ENCODE measurements at regions not wholly inside any gene's neighbourhood (a gene's known extent, or its start where the extent isn't known, plus 50 kb on each side); places are given as distances from the start of the nearest gene placed in this dataset.
"Not testable (repeated sequence)": the region's sequence is repeated elsewhere in the genome, so short reads cannot be mapped to it uniquely, and the experiment has no call there.

DNA sequence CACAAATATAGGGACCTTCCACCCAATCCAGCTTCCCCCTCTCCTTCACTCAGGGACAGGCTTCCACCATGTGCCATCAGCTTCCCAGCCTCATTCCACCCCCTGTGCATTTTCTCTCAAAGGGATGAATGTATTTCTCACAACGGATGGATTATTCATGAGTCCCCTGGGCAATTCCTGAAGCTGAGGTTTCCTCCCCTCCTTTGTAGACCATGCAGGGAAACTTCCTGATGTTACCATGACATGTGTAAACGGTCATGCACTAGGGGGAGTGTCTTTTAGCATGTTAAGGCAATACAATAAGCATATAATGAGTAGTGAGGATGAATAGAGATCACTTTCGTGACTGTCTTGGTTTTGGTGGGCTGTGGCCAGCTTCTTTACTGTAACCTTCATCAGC, 706.8 kb downstream of the TMEM121 start:
- not testable (repeated sequence) for DNase-seq

DNA sequence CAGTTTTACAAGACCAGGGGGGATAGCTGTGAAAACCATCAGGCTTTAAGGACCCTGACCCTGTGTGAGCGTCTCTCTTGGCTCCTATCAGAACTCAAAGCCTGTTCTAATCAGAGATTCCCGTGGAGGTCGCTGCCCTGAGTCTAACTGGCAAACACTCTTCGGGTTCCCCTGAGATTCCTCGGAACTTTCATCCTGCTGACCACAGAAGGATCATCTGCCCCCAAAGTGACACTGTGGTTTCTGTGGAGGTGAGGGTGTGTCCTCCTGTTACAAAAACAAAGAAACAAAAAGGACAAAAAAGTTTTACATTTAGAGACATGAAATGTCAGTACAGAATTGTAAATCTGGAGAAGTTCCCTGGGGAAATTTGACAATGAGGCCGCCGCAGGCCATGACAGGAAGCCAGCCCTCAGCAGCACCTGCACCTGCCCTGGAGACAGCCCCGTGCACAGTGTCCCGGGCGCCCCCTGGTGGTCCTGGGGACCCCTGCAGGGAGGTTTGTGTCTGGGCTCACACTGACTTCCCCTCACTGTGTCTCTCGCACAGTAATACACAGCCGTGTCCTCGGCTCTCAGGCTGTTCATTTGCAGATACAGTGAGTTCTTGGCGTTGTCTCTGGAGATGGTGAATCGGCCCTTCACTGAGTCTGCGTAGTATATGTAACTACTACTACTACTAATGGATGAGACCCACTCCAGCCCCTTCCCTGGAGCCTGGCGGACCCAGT, 708.3 kb downstream of the TMEM121 start:
- DNase-seq = not testable (repeated sequence)

DNA sequence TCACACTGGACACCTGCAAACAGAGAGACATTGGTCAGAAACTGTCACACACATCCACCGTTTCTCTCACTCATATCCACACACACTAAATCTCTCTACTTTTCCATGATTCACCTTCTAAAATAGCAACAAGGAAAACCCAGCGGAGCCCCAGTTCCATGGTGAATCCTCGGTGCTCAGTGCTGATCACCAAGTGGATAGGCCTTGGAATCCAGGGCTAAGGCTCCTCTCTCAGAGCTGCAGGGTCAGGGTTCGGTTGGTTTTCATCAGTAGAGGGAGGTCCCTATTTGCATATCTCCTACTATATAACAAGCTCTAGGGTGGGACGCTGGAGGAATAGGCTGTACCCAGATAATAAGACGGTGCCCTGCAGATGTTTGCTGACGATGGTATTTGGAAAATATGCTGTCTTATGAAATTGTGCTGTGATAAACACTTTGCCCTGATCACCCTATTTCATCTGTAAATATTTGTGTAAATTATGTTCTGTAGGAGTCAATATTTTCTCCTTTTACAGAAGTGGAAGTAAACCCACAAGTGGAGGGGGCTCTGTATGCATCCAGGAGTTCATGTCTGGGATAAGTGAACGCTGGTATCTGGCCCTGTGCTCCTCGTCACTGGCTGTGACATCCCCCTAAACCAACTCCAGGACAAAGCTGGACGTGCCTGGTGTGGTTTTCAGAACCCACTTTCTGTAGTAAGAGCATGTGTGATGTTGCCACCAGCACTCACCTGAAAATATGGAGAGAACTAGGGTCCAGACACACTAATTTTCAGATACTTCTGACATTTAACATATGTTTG, 709.2 kb downstream of the TMEM121 start:
- no peak for DNase-seq

DNA sequence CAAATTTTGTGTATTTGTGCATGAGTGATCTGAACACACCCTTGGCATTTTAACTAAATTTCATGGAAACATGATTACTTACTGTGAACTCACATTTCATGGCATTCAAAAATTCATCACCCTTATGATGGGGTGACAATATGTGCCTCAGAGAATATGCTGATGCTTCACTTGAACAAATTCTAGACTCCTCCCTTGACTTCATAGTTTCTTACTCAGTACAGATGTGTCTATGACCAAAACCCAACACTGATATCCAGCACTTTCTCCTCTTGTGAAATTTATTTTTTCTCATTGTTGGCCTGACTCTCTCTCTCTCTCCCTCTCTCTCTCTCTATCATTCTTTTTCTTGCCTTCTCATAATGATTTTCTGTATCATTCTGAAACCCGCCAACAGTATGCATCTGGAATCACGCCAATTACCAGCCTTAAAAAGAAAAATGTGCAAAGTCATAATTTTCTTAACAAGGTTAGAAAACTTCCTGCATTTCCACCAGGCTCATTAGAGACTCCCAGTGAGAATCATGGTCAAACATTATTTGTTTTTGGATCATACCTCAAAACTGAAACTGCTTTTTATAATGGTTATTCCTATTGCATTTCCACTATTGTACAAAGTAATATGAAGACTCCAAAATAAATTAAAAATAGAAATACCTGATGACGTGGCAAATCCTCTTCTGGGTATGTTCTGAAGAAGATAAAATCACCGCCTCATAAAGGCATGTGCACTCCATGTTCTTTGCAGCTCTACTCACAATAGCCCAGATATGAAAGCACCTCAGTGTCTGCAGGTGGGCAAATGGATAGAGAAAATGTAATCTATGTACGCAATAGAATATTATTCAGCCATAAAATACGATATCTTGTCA, 722.2 kb downstream of the TMEM121 start:
- no peak for DNase-seq

DNA sequence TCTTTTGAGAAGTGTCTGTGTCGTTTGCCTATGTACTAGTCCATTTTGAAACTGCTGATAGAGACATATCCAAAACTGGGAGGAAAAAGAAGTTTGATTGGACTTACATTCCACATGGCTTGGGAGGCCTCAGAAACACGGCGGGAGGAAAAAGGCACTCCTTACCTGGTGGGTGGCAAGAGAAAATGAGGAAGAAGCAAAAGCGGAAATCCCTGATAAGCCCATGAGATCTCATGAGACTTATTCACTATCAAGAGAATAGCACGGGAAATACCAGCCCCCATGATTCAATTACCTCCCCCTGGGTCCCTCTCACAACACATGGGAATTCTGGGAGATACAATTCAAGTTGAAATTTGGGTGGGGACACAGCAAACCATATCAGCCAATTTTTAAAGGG, 727.6 kb downstream of the TMEM121 start:
- DNase-seq = not testable (repeated sequence)

DNA sequence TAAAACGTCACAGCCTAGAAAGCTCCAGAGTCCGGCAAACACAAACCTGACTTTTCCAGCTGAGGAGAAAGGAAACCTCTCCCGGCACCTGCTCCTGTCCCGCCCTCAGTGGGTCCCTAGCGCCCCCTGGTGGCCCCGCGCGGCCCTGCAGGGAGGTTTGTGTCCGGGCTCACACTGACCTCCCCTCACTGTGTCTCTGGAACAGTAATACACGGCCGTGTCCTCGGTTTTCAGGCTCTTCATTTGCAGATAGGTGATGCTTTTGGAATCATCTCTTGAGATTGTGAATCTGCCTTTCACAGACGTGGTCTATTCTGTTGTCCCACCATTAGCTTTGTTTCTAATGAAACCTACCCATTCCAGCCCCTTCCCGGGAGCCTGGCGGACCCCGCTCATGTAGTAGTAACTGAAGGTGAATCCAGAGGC, 731.2 kb downstream of the TMEM121 start:
- DNase-seq = peak in 1 of 2 experiments; percentile 21

DNA sequence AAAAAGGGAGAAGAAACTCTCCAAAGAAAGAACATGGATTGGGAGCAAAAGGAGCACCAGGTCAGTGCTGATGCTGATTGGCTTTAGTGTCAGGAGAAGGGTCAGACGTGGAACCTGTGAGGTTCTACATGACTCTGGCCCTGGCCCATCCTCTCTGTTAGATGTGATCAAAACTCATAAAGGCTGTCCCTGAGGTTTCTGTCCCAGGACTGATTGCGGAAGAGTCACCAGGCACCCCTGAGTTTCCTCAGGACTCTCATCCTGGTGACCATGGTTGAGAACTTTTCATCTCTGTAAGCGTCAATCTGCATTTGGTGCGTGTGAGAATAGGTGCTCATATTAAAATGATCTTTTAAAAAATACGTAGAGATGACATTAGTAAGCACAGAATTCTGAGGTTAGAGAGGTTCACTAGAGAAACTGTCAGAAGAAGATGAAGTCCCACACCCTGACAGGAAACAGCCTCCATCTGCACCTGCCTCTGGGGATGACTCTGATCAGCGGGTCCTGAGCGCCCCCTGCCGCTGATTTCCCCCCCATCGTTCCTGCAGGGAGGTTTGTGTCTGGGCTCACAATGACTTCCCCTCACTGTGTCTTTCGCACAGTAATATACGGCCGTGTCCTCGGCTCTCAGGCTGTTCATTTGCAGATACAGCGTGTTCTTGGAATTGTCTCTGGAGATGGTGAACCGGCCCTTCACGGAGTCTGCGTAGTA, 741.8 kb downstream of the TMEM121 start:
- peak in 1 of 2 experiments; percentile 18 for DNase-seq

DNA sequence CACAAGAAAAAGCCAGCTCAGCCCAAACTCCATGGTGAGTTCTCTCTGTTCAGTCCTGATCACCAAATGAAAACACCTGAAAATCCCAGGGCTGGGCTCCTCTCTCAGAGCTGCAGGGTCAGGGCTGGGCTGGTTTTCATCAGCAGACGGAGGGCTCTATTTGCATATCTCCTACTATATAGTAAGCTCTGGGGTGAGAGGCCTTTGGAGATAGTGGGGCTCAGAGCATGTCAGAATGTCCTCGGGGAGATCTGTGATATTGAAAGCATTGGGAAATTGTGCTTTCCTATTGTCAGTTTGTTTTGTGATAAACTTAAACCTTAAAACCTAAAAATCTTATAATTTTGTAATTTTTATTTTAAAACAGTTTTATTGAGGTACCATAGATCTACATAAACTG, 742.6 kb downstream of the TMEM121 start:
- DNase-seq = no peak

DNA sequence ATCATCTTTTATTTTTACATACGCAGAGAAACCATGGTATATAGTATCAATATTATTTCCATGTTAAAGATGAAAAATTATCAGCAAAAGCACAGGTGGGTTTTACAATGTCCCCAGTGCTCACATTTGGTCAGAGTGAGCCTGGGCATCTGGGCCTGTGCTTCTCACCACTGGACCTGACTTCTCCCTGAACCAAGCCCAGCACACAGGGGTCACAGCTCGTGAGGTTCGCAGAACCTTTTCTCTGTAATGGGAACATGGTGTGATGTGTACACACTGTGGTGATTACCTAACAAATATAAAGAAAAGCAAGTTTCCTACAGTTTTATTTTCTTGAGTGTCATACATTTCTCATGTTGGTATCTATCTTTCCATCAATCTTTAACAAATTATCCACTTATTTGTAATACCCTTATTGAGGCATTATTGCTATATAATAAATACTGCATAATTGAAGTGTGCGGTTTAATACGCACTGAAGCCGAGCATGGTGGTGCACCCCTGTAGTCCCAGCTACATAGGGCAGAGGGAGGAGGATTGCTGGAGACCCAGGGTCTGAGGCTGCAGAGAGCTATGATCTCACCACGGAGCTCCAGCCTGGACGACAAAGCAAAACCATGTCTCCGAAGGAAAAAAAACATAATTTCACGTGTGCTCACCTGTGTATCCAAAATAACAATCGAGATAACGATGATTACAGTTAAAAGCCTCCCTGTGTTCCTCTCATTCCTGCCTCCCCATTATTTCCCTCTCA, 743.2 kb downstream of the TMEM121 start:
- no peak for DNase-seq

DNA sequence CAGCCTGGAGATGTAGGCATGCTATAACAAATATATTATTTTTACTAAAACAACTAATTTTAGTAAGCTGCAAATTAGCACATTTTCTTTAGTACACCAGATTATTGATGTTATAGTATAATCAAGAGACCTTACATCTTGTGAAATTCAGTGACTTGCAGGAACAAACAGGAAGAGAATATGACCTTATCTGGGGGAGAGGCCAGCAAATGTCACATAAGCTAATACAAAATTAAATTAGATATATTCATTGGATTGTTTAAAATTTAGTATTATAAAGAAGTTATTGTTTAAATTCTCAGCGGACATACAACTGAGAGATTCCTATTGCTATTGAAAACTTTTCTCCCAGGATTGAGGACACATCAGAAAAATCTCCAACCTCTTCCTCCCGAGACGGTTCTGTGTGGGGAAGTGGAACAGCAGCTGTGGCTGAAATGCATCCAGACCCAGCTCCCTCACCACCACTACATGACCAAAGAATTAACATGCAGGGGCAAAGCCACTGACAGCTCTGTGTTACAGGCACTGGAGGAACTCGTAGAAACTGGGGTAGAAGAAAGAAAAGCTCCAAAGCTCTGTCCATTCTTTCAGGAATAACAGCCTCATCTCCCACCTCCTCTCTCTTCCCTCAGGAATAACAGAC, 744.2 kb downstream of the TMEM121 start:
- DNase-seq = not testable (repeated sequence)

DNA sequence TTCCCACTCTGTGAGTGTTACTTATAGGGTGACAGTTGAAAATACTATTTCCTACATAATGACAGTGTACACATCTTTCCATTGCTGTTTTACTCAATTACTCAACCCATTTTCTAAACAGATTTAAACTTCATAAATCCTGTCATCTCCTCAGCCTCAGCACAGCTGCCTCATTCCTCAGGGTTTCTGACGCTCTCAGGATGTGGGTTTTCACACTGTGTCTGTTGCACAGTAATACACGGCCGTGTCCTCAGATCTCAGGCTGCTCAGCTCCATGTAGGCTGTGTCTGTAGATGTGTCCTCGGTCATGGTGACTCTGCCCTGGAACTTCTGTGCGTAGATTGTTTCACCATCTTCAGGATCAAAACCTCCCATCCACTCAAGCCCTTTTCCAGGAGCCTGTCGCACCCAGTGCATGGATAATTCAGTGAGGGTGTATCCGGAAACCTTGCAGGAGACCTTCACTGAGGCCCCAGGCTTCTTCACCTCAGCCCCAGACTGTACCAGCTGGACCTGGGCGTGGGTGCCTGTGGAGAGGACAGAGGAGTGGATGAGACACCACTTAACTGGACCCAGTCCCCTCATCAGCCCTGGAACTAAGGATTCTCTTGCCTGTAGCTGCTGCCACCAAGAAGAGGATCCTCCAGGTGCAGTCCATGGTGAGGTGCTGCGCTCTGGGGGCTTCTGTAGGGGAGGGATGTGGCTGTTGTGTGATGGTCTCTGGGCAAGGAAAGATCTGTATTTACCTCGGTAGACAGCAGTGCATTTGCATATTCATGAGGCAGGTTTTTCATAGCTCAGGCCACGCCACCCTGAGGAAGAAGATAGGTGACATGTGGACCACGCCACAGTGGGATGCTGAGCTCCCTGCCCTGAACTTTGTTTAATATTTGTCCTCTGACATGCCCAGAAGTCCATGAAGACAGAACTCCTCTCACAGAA, 750.2 kb downstream of the TMEM121 start:
- no peak for DNase-seq

DNA sequence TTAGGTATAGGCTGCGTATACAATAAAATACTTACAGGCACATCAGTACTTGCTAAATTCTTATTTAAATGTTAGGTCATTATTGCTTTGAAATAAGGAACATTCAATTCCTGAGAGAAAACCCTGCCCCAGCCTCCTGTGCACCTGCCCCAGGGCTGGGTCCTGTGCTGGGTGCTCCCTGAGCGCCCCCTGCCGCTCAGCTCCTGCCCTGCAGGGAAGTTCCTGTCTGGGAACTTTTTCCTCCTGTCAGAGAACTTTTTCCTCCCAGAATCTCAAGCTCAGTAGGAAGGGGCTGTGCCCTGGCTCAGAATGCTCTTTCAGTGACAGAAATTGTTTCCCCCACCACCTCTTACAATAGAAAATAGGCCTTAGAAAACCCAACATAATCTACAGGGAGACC, 751.1 kb downstream of the TMEM121 start:
- DNase-seq = no peak

DNA sequence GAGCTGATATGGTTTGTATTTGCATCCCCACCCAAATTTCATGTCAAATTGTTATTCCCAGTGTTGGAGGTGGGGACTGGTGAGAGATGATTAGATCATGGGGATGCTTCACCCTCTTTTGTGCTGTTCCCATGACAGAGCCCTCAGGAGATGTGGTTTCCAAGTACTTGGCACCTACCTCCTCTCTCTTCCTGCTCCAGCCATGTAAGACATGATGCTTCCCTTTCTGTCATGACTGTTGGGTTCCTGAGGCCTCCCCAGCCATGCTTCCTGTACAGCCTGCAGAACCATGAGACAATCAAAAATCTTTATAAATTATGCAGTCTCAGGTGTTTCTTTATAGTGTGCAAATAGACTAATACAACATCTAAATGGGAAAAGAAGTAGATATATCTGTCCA, 754.5 kb downstream of the TMEM121 start:
- no peak for DNase-seq

DNA sequence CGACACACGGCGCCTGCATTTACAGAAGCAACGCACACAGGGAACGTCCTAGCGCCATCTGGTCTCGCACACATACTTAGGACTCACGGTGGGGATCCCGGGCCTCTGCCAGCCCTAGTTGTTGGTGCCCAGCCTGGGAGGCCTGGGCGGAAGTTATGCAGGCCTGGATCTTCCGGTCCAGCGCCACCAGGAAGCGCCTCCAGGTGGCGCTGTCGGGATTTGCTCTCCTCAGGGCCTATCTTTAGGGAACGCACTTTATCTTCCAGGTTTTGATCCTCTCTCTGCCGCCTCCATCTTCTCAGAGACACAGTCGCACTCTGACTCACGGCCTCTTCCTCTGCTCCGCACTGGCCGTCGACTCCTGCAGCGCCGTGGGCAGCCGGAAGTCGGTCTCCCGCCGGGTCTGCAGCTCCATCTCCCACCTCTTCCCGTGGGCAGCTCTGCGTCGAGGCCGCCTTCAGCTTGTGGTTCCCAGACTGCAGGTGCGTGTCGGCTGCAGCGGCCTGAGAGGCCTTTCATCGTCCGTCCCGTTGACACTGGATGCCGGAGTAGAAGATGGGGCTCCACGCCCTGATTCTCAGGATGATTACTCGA, 760.4 kb downstream of the TMEM121 start:
- no peak for DNase-seq

DNA sequence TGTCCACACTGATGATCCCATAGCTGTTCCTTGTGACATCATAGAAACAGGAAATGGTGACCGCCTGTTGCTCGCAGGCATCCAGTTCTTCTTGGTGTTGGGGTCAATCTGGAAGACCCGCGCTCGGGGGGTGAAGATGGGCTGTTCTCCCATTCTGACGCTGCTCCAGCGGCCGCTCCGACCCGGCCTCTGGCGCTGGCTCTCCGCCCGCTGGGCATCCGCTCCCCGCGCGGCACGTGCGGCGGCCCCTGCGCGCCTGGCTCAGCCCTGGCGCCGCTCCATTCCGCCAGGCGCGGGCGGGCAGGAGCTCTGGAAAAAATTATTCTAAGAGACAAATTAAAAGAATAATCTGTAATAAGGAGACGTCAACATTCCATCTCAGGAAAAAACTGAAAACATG, 761.1 kb downstream of the TMEM121 start:
- DNase-seq = no peak

DNA sequence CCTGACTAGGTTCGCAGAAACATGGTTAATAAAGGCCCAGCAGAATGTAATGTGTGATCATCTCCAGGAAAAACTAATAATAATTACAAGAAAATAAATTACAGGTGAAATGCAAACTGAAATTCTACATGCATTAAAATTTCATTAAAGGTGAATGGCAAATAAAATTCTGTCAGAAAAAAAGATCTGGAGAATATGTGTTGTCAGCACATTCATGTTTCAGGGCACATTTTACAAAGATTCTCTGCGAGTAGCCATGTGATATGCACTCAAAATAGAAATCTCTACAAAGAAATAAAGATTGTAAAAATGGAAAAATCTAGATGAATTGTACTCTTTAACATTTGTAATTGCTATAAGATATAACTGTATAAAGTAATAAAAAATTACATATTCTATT, 765.2 kb downstream of the TMEM121 start:
- DNase-seq = no peak

DNA sequence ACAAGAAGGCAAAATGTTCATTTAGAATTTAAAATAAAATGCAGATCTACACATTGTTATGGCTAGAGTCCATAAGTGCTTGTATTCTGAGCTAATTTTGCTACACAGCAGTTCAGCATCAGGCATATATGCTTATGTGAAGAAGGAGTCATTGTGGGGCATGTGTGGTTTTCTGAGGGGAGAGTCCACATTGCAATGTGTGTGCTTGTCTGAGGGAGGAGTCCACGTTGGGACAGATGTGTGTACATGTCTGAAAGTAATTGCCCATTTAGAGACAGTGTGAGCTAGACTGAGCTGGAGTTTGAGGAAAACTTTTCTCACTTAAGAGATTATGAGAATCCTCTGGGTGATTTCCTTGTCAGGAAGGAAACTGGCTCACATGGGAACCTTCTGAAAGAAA, 767.9 kb downstream of the TMEM121 start:
- DNase-seq = no peak

DNA sequence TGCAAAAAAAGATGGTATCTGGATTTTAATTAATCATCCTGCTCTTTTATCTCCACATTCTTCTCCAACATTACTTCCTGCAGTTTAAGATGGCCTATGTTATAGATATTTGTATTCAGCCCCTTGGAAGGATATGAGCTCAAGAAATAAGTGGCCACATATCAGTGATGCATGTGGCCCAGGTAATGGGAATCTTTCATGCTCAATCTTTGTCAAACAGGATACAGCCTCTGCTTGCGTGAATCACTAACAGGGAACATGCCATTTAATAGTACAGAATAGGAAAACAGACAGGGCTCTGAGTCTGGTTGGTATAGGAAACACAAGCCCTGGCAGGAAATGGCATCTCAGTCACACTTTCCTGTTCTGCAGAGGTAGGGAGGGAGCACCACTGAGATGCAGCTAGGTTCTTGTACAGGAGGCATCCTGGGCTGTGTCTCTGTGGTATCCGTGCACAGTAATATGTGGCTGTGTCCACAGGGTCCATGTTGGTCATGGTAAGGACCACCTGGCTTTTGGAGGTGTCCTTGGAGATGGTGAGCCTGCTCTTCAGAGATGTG, 774.6 kb downstream of the TMEM121 start:
- DNase-seq = not testable (repeated sequence)

DNA sequence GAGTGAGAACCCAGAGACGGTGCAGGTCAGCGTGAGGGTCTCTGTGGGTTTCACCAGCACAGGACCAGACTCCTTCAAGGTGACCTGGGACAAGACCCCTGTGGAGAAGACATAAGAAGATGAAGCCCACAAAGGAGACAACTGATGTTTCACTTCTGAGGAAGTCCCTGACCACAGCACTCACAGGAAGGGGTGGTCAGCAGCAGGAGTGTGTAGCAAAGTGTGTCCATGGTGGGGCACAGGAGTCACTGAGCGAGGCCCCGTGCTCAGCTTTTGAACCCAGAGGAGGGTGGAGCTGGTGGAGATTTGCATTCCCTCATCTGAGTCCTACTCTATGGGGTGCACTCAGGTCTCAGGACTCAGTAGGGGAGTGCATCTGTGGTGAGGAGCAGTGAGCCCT, 775.2 kb downstream of the TMEM121 start:
- not testable (repeated sequence) for DNase-seq
